ENCODE measurements at regions not wholly inside any gene's neighbourhood (a gene's known extent, or its start where the extent isn't known, plus 50 kb on each side); places are given as distances from the start of the nearest gene placed in this dataset.

GRCh38 chr10:83253011-83253671, 886.2 kb upstream of the GHITM start:
- DNase-seq = no peak

- no peak for DNase-seq
Observed at GRCh38 chr10:83254698-83255097, 884.6 kb upstream of the GHITM start.

- DNase-seq = no peak
Observed at GRCh38 chr10:83262434-83262833, 876.9 kb upstream of the GHITM start.

GRCh38 chr10:83272666-83273434, 866.5 kb upstream of the GHITM start:
- no peak for DNase-seq

GRCh38 chr10:83274088-83274487, 865.2 kb upstream of the GHITM start:
- DNase-seq = no peak

- no peak for DNase-seq
Observed at GRCh38 chr10:83276971-83277370, 862.3 kb upstream of the GHITM start.

GRCh38 chr10:83283151-83283550, 856.2 kb upstream of the GHITM start:
- DNase-seq = no peak

GRCh38 chr10:83287374-83287773, 851.9 kb upstream of the GHITM start:
- no peak for DNase-seq

- no peak for DNase-seq
Observed at GRCh38 chr10:83289373-83289772, 849.9 kb upstream of the GHITM start.

- DNase-seq = no peak
Observed at GRCh38 chr10:83289948-83290347, 849.4 kb upstream of the GHITM start.

- DNase-seq = no peak
Observed at GRCh38 chr10:83301732-83302131, 837.6 kb upstream of the GHITM start.

- no peak for DNase-seq
Observed at GRCh38 chr10:83302623-83303022, 836.7 kb upstream of the GHITM start.

GRCh38 chr10:83310688-83311087, 828.6 kb upstream of the GHITM start:
- DNase-seq = no peak

- DNase-seq = no peak
Observed at GRCh38 chr10:83312570-83312969, 826.7 kb upstream of the GHITM start.

GRCh38 chr10:83332690-83333089, 806.6 kb upstream of the GHITM start:
- DNase-seq = no peak

- DNase-seq = no peak
Observed at GRCh38 chr10:83333566-83333965, 805.7 kb upstream of the GHITM start.

- no peak for DNase-seq
Observed at GRCh38 chr10:83343676-83344075, 795.6 kb upstream of the GHITM start.

GRCh38 chr10:83346266-83346910, 792.9 kb upstream of the GHITM start:
- DNase-seq = no peak

- no peak for DNase-seq
Observed at GRCh38 chr10:83352588-83352987, 786.7 kb upstream of the GHITM start.

GRCh38 chr10:83354456-83354855, 784.9 kb upstream of the GHITM start:
- DNase-seq = no peak

GRCh38 chr10:83357004-83357403, 782.3 kb upstream of the GHITM start:
- no peak for DNase-seq

- DNase-seq = no peak
Observed at GRCh38 chr10:83357627-83358026, 781.7 kb upstream of the GHITM start.

GRCh38 chr10:83367036-83367435, 772.3 kb upstream of the GHITM start:
- DNase-seq = peak; percentile 8
